Right lobe of liver (tissue), 6 donors: ENCODE measurements at regions not wholly inside any gene's neighbourhood (a gene's known extent, or its start where the extent isn't known, plus 50 kb on each side); places are given as distances from the start of the nearest gene placed in this dataset.

Experiments used
- ATAC-seq, 4 donors: fragments of 200-7000 bp; cut with Tn5 transposase; one replicate each; pipeline ENCODE4 v1.9.1; 2020; ENCODE audit warnings: mild to moderate bottlenecking in 4 of 4, moderate library complexity in 4 of 4
- DNase-seq, 3 donors: peaks; one replicate each; pipeline ENCODE4 v3.0.0-alpha.2; 2020
- H3K27ac ChIP-seq, 3 donors: fragments of 200-600 bp; one replicate each; pipeline ENCODE4 v1.8.0; 2022
- H3K27me3 ChIP-seq, 2 donors: fragments of 200-600 bp; one replicate each; pipeline ENCODE4 v1.8.0; 2022
- H3K36me3 ChIP-seq, 4 donors: fragments of 200-600 bp; sonication (generic) in 1 of 4; one replicate each; pipeline versions ENCODE4 v1.5.1 to v1.8.0; 2017 to 2022; ENCODE audit warnings: control low read depth in 1 of 4
- H3K4me1 ChIP-seq, 4 donors: fragments of 200-600 bp; sonication (generic) in 1 of 4; one replicate each; pipeline versions ENCODE4 v1.5.1 to v1.8.0; 2017 to 2022; ENCODE audit warnings: control low read depth in 1 of 4
- H3K4me3 ChIP-seq, 3 donors: fragments of 200-600 bp; one replicate each; pipeline ENCODE4 v1.8.0; 2022
- H3K9me3 ChIP-seq, 4 donors: fragments of 200-600 bp; sonication (generic) in 1 of 4; one replicate each; pipeline versions ENCODE4 v1.5.1 to v1.8.0; 2017 to 2022; ENCODE audit warnings: control low read depth in 1 of 4
- CTCF ChIP-seq, 4 donors: fragments of 200-600 bp in 3 of 4; fragments of 450-650 bp in 1 of 4; IDR thresholded peaks; one replicate each; pipeline versions ENCODE4 v1.5.1 to v1.8.0; 2016 to 2022; ENCODE audit warnings: antibody characterized with exemption in 4 of 4, mild to moderate bottlenecking in 2 of 4
- POLR2A ChIP-seq: fragments of 450-650 bp; IDR thresholded peaks from one replicate; pipeline ENCODE4 v1.6.1; 2017; ENCODE audit warnings: antibody characterized with exemption, mild to moderate bottlenecking
- WGBS: methylation state at CpG from one replicate; pipeline ENCODE4 v1.1.6; 2018; ENCODE audit warnings: low coverage, low lambda C conversion rate; ENCODE audit not compliant: insufficient coverage; ENCODE audit errors: missing lambda C conversion rate; 5-methylcytosine and 5-hydroxymethylcytosine counted together
- intact Hi-C, 2 donors: fragments of 100-400 bp; cut with DNase I; formaldehyde crosslinking; loops; one replicate each; pipeline versions ENCODE4 v1.11.2 to v1.14.1; 2022
- donor health status: DM: no; HTN: yes; CAD: no.
- donor health status: DM: no; HTN: no; CAD: no.
- donor health status: DM: no; HTN: no; CAD: no.
- donor health status: DM: no; HTN: yes; CAD: no.
- donor health status: DM: no; HTN: yes; CAD: no.

GRCh38 chr4:177546745-177547144 is 104.5 kb upstream of the AGA start:
- Histone ChIP-seq H3K9me3 (no peaks in the 10 kb centered on the region), H3K4me1 (no peaks in the 10 kb centered on the region), H3K4me3 (no peak overlapping the region), H3K36me3 (no peaks in the 10 kb centered on the region), H3K27me3 (no peaks in the 10 kb centered on the region), H3K27ac (no peak overlapping the region)
- ATAC-seq: no peak
- DNase-seq: no peak
- intact Hi-C loops: no loop called here
- TF ChIP-seq CTCF (IDR thresholded peaks at IDR 0.05) (no peak), POLR2A (no peak)

- 63% methylated on average over 1 of the region's 1 CpG for WGBS
- no peak for ATAC-seq
- intact Hi-C loops: no loop called here
- Histone ChIP-seq H3K36me3 (no peaks in the 10 kb centered on the region), H3K27me3 (no peaks in the 10 kb centered on the region), H3K4me1 (no peaks in the 10 kb centered on the region), H3K27ac (no peak overlapping the region), H3K4me3 (no peak overlapping the region), H3K9me3 (no peaks in the 10 kb centered on the region)
- no peak for TF ChIP-seq CTCF (IDR thresholded peaks at IDR 0.05)
- TF ChIP-seq POLR2A: no peak
- DNase-seq: no peak
Measured at GRCh38 chr4:177547985-177548384, 105.7 kb upstream of the AGA start.

GRCh38 chr4:177555007-177555574 is 112.9 kb upstream of the AGA start:
- H3K27me3 ChIP-seq: no peaks in the 10 kb centered on the region
- intact Hi-C loops: no loop called here
- peak in 3 of 4 donors; percentile 40 to 55 (median 42) for ATAC-seq
- no peaks in the 10 kb centered on the region for H3K36me3 ChIP-seq
- no peak overlapping the region for H3K27ac ChIP-seq
- H3K4me3 ChIP-seq: no peak overlapping the region
- DNase-seq: no peak
- H3K9me3 ChIP-seq: no peaks in the 10 kb centered on the region
- H3K4me1 ChIP-seq: no peaks in the 10 kb centered on the region
- 16% methylated on average over 2 of the region's 2 CpGs for WGBS
- TF ChIP-seq CTCF (IDR thresholded peaks at IDR 0.05): peak; percentile 54 to 70 (median 64)
- no peak for TF ChIP-seq POLR2A

- Histone ChIP-seq H3K9me3 (no peaks in the 10 kb centered on the region), H3K27ac (no peak overlapping the region), H3K4me3 (no peak overlapping the region), H3K27me3 (no peaks in the 10 kb centered on the region), H3K4me1 (no peaks in the 10 kb centered on the region), H3K36me3 (no peaks in the 10 kb centered on the region)
- intact Hi-C loops: no loop called here
- no peak for TF ChIP-seq CTCF (IDR thresholded peaks at IDR 0.05)
- TF ChIP-seq POLR2A: no peak
- WGBS: 81% methylated on average over 10 of the region's 21 CpGs
- no peak for DNase-seq
- ATAC-seq: no peak
Measured at GRCh38 chr4:177557416-177557815, 115.2 kb upstream of the AGA start.

- Histone ChIP-seq H3K4me1 (no peaks in the 10 kb centered on the region), H3K9me3 (no peaks in the 10 kb centered on the region), H3K4me3 (no peak overlapping the region), H3K27me3 (no peaks in the 10 kb centered on the region), H3K36me3 (no peaks in the 10 kb centered on the region), H3K27ac (no peak overlapping the region)
- intact Hi-C loops: no loop called here
- TF ChIP-seq CTCF (IDR thresholded peaks at IDR 0.05): no peak
- TF ChIP-seq POLR2A: no peak
- WGBS: 88% methylated on average over 2 of the region's 3 CpGs
- ATAC-seq (no peak), DNase-seq (no peak)
Measured at GRCh38 chr4:177558995-177559394, 116.8 kb upstream of the AGA start.
